GM06990 (cell line): ENCODE measurements at regions not wholly inside any gene's neighbourhood (a gene's known extent, or its start where the extent isn't known, plus 50 kb on each side); places are given as distances from the start of the nearest gene placed in this dataset.

Source experiments
- DNase-seq: peaks from one replicate; pipeline ENCODE4 v3.0.0-alpha.2; 2011; ENCODE audit not compliant: insufficient read length; ENCODE audit errors: extremely low read depth
- H3K27me3 ChIP-seq: replicated peaks from 2 replicates; pipeline ENCODE4 v1.6.0; 2011; ENCODE audit warnings: low read length; ENCODE audit not compliant: control insufficient read depth, insufficient read depth
- H3K36me3 ChIP-seq: 2 replicates; pipeline ENCODE4 v1.5.1; 2011; ENCODE audit warnings: low read length; ENCODE audit not compliant: control insufficient read depth, insufficient read depth
- H3K4me3 ChIP-seq: replicated peaks from 2 replicates; pipeline ENCODE4 v1.5.1; 2011; ENCODE audit warnings: low read depth, mild to moderate bottlenecking, control low read depth, low read length
- CTCF ChIP-seq: IDR thresholded peaks from 2 replicates; pipeline ENCODE4 v1.5.1; 2011; ENCODE audit warnings: low read length, control low read depth, mild to moderate bottlenecking, inconsistent platforms; ENCODE audit not compliant: insufficient read depth, poor library complexity, severe bottlenecking

DNA sequence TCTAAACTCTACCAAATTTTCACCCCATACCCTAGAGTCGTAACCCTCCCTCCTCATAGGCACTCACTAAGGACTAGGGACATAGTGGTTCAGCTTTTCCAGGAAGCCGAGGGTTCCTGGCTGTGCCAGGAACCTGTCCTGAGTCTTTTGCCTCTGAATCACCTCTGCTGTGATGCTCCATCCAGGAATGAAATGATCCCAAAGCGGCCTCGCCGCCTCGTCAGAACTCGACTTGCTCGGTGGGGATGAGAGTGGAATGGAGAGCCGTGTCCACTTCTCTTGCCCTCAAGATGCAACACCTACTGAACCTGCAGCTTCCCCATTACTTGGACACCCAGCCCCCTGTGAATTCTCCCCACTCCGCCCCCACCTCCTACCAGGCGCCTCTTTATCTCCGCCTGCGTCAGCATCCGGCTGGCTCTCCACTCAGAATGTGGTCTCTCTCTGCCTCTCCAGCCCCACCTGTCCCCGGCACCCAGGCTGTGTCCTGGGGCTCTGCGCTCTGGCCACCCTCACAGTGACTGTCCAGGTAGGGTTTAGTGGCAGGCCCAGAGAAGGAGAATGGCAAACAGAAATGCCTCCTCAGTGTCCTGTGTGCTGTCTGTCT lies 366.1 kb upstream of the ZNF32 start:
- no peaks in the 10 kb centered on the region for H3K27me3 ChIP-seq
- no peak for DNase-seq
- no peaks in the 10 kb centered on the region for H3K36me3 ChIP-seq

DNA sequence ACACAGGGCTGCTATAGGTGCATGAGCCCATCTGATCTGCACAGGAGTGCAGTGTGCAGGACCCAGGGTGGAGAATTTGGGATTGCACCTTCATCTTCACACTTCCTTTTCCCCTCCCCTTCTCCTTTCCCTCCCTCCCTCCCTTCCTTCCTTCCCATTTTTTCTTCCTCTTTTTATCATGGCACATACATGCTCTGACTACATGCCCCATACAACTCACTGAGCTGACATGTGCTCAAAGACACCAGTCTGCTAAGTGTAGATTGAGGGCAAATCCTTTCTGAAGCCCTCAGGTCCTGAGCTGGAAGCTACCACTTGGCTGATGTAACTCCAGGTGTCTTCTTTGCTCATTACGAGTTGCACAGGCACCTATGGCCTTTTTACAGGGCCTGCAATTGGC lies 365.3 kb upstream of the ZNF32 start:
- Histone ChIP-seq H3K27me3 (no peaks in the 10 kb centered on the region), H3K36me3 (no peaks in the 10 kb centered on the region), H3K4me3 (no peak overlapping the region)
- TF ChIP-seq CTCF, result no peak
- DNase-seq, result no peak

More for the DNA sequence above, 366.1 kb upstream of the ZNF32 start:
- H3K4me3 ChIP-seq, result no peak overlapping the region
- no peak for TF ChIP-seq CTCF

GRCh38 chr10:44012921-44013320 lies 364.2 kb upstream of the ZNF32 start:
- Histone ChIP-seq H3K36me3 (no peaks in the 10 kb centered on the region), H3K27me3 (no peaks in the 10 kb centered on the region), H3K4me3 (no peak overlapping the region)
- no peak for TF ChIP-seq CTCF
- no peak for DNase-seq

DNA sequence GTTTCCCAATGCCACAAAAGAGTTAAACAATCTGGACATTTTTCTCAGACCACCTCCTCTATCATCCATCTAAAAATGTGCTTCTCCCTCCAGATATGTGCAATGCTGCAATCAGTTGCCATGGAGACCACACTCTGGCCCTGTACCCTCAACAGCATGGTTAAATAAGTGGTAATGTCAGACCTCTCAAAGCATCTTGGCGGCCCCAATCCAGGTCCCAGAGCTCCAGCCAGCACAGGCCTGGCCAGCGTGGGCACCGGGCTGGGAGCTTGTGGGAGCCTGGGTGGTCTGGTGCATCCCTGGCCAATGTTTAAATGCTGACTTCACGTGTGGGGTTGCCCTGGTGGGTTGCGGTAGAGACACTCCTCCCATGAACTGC lies 362.9 kb upstream of the ZNF32 start:
- Histone ChIP-seq H3K36me3 (no peaks in the 10 kb centered on the region), H3K4me3 (no peak overlapping the region), H3K27me3 (no peaks in the 10 kb centered on the region)
- no peak for TF ChIP-seq CTCF
- DNase-seq, result no peak

DNA sequence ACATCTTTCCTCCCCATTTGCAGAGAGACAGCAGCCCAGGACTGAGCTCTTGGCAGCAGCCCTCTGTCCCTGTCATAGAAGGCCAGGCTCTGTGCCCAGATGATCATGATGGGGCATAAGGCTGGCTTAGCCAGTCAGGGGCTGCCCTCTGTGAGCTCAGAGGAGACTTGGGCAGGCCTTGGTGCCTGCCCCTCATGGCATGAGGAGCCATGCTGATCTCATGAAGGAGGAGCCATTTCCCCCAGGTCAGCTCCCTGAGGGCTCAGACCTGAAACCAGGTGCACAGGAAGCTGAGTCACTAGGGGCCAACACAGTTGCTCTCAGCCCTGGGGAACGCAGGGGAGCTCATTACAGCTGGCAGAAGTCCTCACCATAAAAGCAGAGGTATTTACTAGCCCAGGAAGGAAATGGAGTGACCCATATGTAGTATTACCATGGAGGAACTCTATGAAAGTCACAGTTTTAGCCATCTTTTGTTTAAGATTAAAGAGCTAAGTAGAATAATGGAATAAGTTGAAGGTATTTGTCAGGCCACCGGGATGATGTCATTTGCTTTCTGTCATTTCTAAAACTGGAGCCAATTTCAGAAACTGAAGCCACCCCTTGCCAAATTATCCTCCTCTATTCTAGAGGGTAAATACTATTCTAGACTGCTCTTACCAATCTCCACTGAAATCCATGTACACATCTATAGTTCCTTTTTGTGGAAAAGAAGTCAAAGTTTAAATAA lies 362.4 kb upstream of the ZNF32 start:
- Histone ChIP-seq H3K36me3 (no peaks in the 10 kb centered on the region), H3K27me3 (no peaks in the 10 kb centered on the region), H3K4me3 (no peak overlapping the region)
- DNase-seq, result peak; percentile 78
- no peak for TF ChIP-seq CTCF
